ENCODE measurements at regions not wholly inside any gene's neighbourhood (a gene's known extent, or its start where the extent isn't known, plus 50 kb on each side); places are given as distances from the start of the nearest gene placed in this dataset.

GRCh38 chr6:34606477-34607265 lies 50.5 kb upstream of the SPDEF start:
- Histone ChIP-seq H3K27ac (no peak overlapping the region), H3K27me3 (no peaks in the 10 kb centered on the region), H3K36me3 (peaks cover 0 to 42% (median 24%) of the 10 kb centered on the region in 9 donors), H3K9me3 (no peaks in the 10 kb centered on the region), H3K4me1 (peaks cover 0 to 43% (median 28%) of the 10 kb centered on the region in 12 donors), H3K4me3 (no peak overlapping the region)
- intact Hi-C loops (cut with DNase I): loop anchor here in 9 of 10 donors (5.0 to 10.0 kb wide), 8 partner anchors 74 to 442 kb away; partner anchors contain the start of genes PACSIN1 (in 2 of the 9) and SMIM29 (in 1 of the 9)
- DNase-seq (no peak), ATAC-seq (no peak)
- 89 to 93% (median 91%) methylated on average over 11 of the region's 11 CpGs for WGBS, 4 donors
- TF ChIP-seq POLR2A (IDR thresholded peaks at IDR 0.05) (no peak), CTCF (IDR thresholded peaks at IDR 0.05) (no peak)
